Effector CD4-positive, alpha-beta T cell (primary cell): ENCODE measurements at regions not wholly inside any gene's neighbourhood (a gene's known extent, or its start where the extent isn't known, plus 50 kb on each side); places are given as distances from the start of the nearest gene placed in this dataset.
A peak's percentile ranks its signal among the peaks of the same experiment; 100 is the strongest.
"Not testable (repeated sequence)": the region's sequence is repeated elsewhere in the genome, so short reads cannot be mapped to it uniquely, and the experiment has no call there.

Source experiments
- DNase-seq: peaks from one replicate; pipeline ENCODE4 v3.0.0-alpha.2; 2020

- DNase-seq = no peak
These were observed 971.4 kb downstream of the MCTP2 start for GRCh38 chr15:95202569-95203349.

- no peak for DNase-seq
These were observed 973.7 kb downstream of the MCTP2 start for GRCh38 chr15:95205077-95205476.

GRCh38 chr15:95205830-95206229 lies 974.5 kb downstream of the MCTP2 start:
- DNase-seq = not testable (repeated sequence)

- DNase-seq = no peak
These were observed 976.7 kb downstream of the MCTP2 start for GRCh38 chr15:95208071-95208470.

- DNase-seq = no peak
These were observed 977.6 kb downstream of the MCTP2 start for GRCh38 chr15:95208988-95209387.

- no peak for DNase-seq
These were observed 979.1 kb downstream of the MCTP2 start for GRCh38 chr15:95210436-95210981.

GRCh38 chr15:95215017-95215416 lies 983.7 kb downstream of the MCTP2 start:
- no peak for DNase-seq

GRCh38 chr15:95226835-95227234 lies 995.5 kb downstream of the MCTP2 start:
- DNase-seq = no peak

- no peak for DNase-seq
These were observed 995.9 kb downstream of the MCTP2 start for GRCh38 chr15:95227235-95227634.

- no peak for DNase-seq
These were observed 997.6 kb downstream of the MCTP2 start for GRCh38 chr15:95228856-95229555.

GRCh38 chr15:95235033-95235432 lies 1003.7 kb downstream of the MCTP2 start:
- no peak for DNase-seq

- no peak for DNase-seq
These were observed 1016.0 kb downstream of the MCTP2 start for GRCh38 chr15:95247071-95247984.

GRCh38 chr15:95249524-95249923 lies 1018.2 kb downstream of the MCTP2 start:
- no peak for DNase-seq

- no peak for DNase-seq
These were observed 1021.0 kb downstream of the MCTP2 start for GRCh38 chr15:95252404-95252803.

- no peak for DNase-seq
These were observed 1022.9 kb downstream of the MCTP2 start for GRCh38 chr15:95254263-95254662.

- peak; percentile 16 for DNase-seq
These were observed 1028.2 kb downstream of the MCTP2 start for GRCh38 chr15:95259513-95259912.

- DNase-seq = no peak
These were observed 1028.6 kb downstream of the MCTP2 start for GRCh38 chr15:95259965-95260364.

GRCh38 chr15:95260856-95261255 lies 1029.5 kb downstream of the MCTP2 start:
- DNase-seq = no peak

- no peak for DNase-seq
These were observed 1030.2 kb downstream of the MCTP2 start for GRCh38 chr15:95261546-95261945.

- no peak for DNase-seq
These were observed 1030.6 kb downstream of the MCTP2 start for GRCh38 chr15:95261968-95262367.

- DNase-seq = no peak
These were observed 1031.7 kb downstream of the MCTP2 start for GRCh38 chr15:95262866-95263564.

- no peak for DNase-seq
These were observed 1032.4 kb downstream of the MCTP2 start for GRCh38 chr15:95263751-95264150.
